GM12891 (cell line): ENCODE measurements at regions not wholly inside any gene's neighbourhood (a gene's known extent, or its start where the extent isn't known, plus 50 kb on each side); places are given as distances from the start of the nearest gene placed in this dataset.

ENCODE experiments used
- POLR2A ChIP-seq: IDR thresholded peaks from 2 replicates; pipeline ENCODE4 v1.6.1; 2011; ENCODE audit warnings: low read depth, low read length, control low read depth
- POLR2AphosphoS5 ChIP-seq: IDR thresholded peaks from 2 replicates; pipeline ENCODE4 v1.6.1; 2011; ENCODE audit warnings: low read depth, low read length, control low read depth
- POU2F2 ChIP-seq: IDR thresholded peaks from 2 replicates; pipeline ENCODE4 v1.6.1; 2011; ENCODE audit warnings: low read depth, mild to moderate bottlenecking, control low read depth, low read length, moderate library complexity

- no peak for TF ChIP-seq POLR2A
- no peak for TF ChIP-seq POLR2AphosphoS5
- no peak for TF ChIP-seq POU2F2
Observed at GRCh38 chr2:38483776-38484501, 106.9 kb upstream of the ATL2 start.
